Endothelial cell of umbilical vein (primary cell): ENCODE measurements at regions not wholly inside any gene's neighbourhood (a gene's known extent, or its start where the extent isn't known, plus 50 kb on each side); places are given as distances from the start of the nearest gene placed in this dataset.
"Not testable (repeated sequence)": the region's sequence is repeated elsewhere in the genome, so short reads cannot be mapped to it uniquely, and the experiment has no call there.

Source experiments
- BruUV-seq: library from RNA; stranded (reverse); fragments of 400-500 nt; replicated peaks from 2 replicates; lab custom pipeline; 2021; lab: Mats Ljungman, UMichigan
- CTCF ChIA-PET: fragments of 300-600, 350-600 bp; sonication (Branson Sonifier 250); formaldehyde crosslinking; loops from one replicate; lab custom pipeline; 2021; ENCODE audit warnings: antibody characterized with exemption, inconsistent platforms; lab: Charles Lee
- POLR2A ChIA-PET: fragments of 300-600, 350-600 bp; sonication (Branson Sonifier 250); formaldehyde crosslinking; loops from one replicate; lab custom pipeline; 2021; ENCODE audit warnings: antibody characterized with exemption, inconsistent platforms; lab: Charles Lee
- DNase-seq: peaks from one replicate; pipeline ENCODE4 v3.0.0-alpha.2; 2011; ENCODE audit warnings: low read depth, low spot score
- FAIRE-seq: peaks from 2 replicates; lab custom pipeline; 2011; peaks lifted over from hg19 to GRCh38; lab: Jason Lieb, UNC
- H2AFZ ChIP-seq: 2 replicates; pipeline ENCODE4 v1.6.0; 2012; ENCODE audit warnings: low read depth, low read length, control low read depth, inconsistent platforms
- H3K27ac ChIP-seq: 2 replicates; pipeline ENCODE4 v1.5.1; 2011; ENCODE audit warnings: low read depth, mild to moderate bottlenecking, control low read depth, low read length, moderate library complexity; ENCODE audit not compliant: insufficient read depth
- H3K27me3 ChIP-seq, 2 experiments: 2 replicates each; pipeline versions ENCODE4 v1.6.0 to v1.6.1; 2011; ENCODE audit warnings: low read length in 2 of 2, mixed read lengths in 1 of 2; ENCODE audit not compliant: control insufficient read depth in 2 of 2, insufficient read depth in 2 of 2
- H3K36me3 ChIP-seq, 2 experiments: 2 replicates in 1 of 2; 3 replicates in 1 of 2; pipeline ENCODE4 v1.5.1; 2011; ENCODE audit warnings: low read length in 2 of 2, mild to moderate bottlenecking in 1 of 2, moderate library complexity in 1 of 2; ENCODE audit not compliant: control insufficient read depth in 2 of 2, insufficient read depth in 2 of 2; ENCODE audit errors: extremely low read depth in 1 of 2
- H3K4me1 ChIP-seq: 3 replicates; pipeline ENCODE4 v1.5.1; 2011; ENCODE audit warnings: mild to moderate bottlenecking, low read length; ENCODE audit not compliant: control insufficient read depth, insufficient read depth; ENCODE audit errors: extremely low read depth
- H3K4me2 ChIP-seq: 2 replicates; pipeline ENCODE4 v1.6.1; 2011; ENCODE audit warnings: low read length, control low read depth, mixed read lengths; ENCODE audit not compliant: insufficient read depth
- H3K4me3 ChIP-seq, 3 experiments: fragments of 200-600 bp in 1 of 3; sonication (generic), shearing (Covaris generic) in 1 of 3; replicated peaks in 1 of 3; 2 replicates each; pipeline ENCODE4 v1.5.1; 2011 to 2016; ENCODE audit warnings: control low read depth in 3 of 3, low read length in 3 of 3, mild to moderate bottlenecking in 2 of 3, inconsistent platforms in 1 of 3, low read depth in 1 of 3, moderate library complexity in 1 of 3; ENCODE audit not compliant: insufficient read depth in 1 of 3
- H3K79me2 ChIP-seq: 2 replicates; pipeline ENCODE4 v1.6.0; 2012; ENCODE audit warnings: low read length, inconsistent platforms; ENCODE audit not compliant: control insufficient read depth, insufficient read depth
- H3K9ac ChIP-seq: replicated peaks from 2 replicates; pipeline ENCODE3; 2011; ENCODE audit warnings: low read length, control low read depth; ENCODE audit not compliant: insufficient read depth; ENCODE audit errors: extremely low read depth
- H3K9me1 ChIP-seq: replicated peaks from 3 replicates; pipeline ENCODE4 v1.6.0; 2011; ENCODE audit warnings: mild to moderate bottlenecking, low read length; ENCODE audit not compliant: control insufficient read depth, insufficient read depth; ENCODE audit errors: extremely low read depth
- H3K9me3 ChIP-seq: replicated peaks from 2 replicates; pipeline ENCODE4 v1.5.1; 2012; ENCODE audit warnings: low read length, inconsistent platforms; ENCODE audit not compliant: control insufficient read depth, insufficient read depth
- H4K20me1 ChIP-seq: replicated peaks from 2 replicates; pipeline ENCODE3; 2011; ENCODE audit warnings: mild to moderate bottlenecking, low read length; ENCODE audit not compliant: control insufficient read depth, insufficient read depth; ENCODE audit errors: extremely low read depth
- dilution Hi-C: fragments of 300-500 bp; cut with MboI; formaldehyde crosslinking; loops from one replicate; pipeline ENCODE4 v1.15.0; 2019; ENCODE audit warnings: low sequenced_read_pairs; ENCODE audit not compliant: extremely low pct_ligation_motif_present
- intact Hi-C: fragments of 100-400 bp; cut with micrococcal nuclease; formaldehyde crosslinking; loops from one replicate; pipeline ENCODE4 v1.10.0; 2022

DNA sequence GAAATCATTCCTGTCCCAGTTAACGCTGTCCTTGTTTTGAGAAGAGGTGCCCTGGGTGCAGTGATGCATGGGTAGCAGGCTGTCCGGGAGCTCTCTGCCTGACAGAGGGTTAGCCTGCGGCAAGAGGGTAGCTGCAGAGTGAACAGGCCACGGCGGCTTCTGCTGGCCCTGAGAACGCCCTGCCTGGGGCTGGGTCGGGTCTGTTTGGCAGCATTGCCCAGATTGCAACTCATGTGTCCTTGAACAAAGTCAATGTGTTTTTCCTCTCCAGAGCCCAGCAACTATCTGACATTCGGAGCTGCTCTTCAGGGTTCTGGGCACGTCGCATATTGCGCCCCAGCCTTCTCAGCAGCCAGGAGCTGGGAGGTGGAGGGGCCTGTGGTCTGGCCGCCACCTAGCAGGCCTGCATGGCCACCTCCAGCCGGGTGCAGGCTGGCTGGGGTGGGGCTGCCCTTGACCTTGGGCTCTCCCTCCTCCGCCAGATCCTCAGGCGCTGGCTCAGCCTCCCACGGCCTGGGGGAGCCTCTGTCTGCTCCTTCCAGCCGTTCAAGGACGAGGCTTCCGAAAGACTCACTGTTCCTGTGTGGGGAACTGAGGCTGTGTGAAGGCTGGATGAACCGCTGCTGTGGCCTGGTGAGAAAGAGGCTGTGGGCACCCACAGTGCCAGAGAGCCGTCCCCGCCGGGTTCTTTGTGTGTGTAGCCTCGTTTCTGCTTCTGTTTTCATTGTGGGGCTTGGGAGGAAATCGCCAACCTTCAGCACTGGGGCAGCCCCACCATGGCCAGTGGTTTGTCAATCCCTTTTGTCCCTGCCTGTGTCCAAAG is 146.7 kb downstream of the NPIPB11 start:
- dilution Hi-C loops, H3K79me2 ChIP-seq, H3K9ac ChIP-seq, H3K4me2 ChIP-seq, FAIRE-seq, DNase-seq, intact Hi-C loops, H3K36me3 ChIP-seq, H3K4me3 ChIP-seq, H2AFZ ChIP-seq, H3K27me3 ChIP-seq, H3K27ac ChIP-seq, H3K9me1 ChIP-seq, BruUV-seq, CTCF ChIA-PET, POLR2A ChIA-PET, H3K9me3 ChIP-seq, H4K20me1 ChIP-seq: not testable (repeated sequence)
- H3K4me1 ChIP-seq: peaks cover 28% of the 10 kb centered on the region

DNA sequence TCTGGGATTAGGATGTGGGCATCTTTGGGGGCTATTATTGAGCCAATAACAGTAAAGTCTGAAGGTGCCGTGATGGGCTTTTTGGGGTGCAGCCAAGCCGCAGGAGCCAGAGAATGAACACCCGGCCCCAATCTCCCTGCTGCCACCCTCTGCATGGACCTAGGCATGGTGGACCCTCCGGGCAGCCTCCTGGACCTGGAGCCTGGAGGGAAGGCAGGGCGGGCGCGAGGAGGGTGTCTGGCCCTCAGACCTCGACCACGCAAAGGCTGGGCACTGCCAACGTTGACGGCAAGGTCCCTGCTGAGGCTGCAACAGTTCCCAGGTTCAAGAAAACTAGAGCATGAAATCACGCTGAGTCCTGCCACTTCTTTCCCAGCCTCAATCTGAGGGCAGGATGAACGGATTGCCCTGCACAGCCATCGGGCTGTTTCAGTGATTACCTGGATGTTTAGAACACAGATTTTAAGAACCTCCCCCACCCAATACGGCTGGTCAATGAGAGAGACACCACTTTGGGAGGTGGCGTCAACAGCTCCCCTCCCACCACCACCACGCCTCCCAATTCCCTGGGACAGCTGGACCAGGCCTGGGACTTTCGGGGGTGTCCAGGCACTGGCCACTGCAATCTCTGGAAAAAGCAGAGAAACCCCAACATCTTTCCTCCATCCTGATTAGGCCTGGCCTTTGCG is 147.4 kb downstream of the NPIPB11 start:
- H3K27ac ChIP-seq, POLR2A ChIA-PET, BruUV-seq: not testable (repeated sequence)

More for the DNA sequence above, 147.4 kb downstream of the NPIPB11 start:
- H2AFZ ChIP-seq, H3K36me3 ChIP-seq, H3K79me2 ChIP-seq, H3K9me1 ChIP-seq, H3K4me2 ChIP-seq, CTCF ChIA-PET, H3K27me3 ChIP-seq, intact Hi-C loops, H3K4me3 ChIP-seq, H3K9ac ChIP-seq, DNase-seq, dilution Hi-C loops, H3K9me3 ChIP-seq, FAIRE-seq, H4K20me1 ChIP-seq: not testable (repeated sequence)
- peaks cover 20% of the 10 kb centered on the region for H3K4me1 ChIP-seq
